Right forelimb (tissue), 1 donor: ENCODE measurements at regions not wholly inside any gene's neighbourhood (a gene's known extent, or its start where the extent isn't known, plus 50 kb on each side); places are given as distances from the start of the nearest gene placed in this dataset.
"Not testable (repeated sequence)": the region's sequence is repeated elsewhere in the genome, so short reads cannot be mapped to it uniquely, and the experiment has no call there.

Source experiments
- DNase-seq: peaks from one replicate; pipeline ENCODE4 v3.0.0-alpha.2; 2018

- DNase-seq: no peak
Observed at GRCh38 chr6:71056656-71057055, 99.8 kb upstream of the B3GAT2 start.

DNA sequence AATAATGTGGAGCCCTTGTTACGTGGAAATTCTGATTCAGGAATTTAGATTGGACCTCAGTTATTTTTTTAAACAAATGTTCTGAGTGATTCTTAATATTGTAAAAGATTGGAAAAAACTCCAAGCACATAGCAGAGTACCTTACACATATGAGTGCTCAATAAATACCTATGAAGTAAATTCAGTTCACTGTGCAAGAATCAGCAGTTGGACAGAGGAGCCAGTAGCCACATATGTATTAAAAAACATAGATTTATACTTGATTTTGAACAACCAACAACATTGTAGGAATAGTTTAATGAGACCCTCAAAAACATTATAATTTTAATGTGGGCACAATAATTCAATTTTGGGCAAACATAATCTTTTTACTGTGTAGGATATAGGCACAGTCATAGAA, 109.3 kb upstream of the B3GAT2 start:
- no peak for DNase-seq

DNA sequence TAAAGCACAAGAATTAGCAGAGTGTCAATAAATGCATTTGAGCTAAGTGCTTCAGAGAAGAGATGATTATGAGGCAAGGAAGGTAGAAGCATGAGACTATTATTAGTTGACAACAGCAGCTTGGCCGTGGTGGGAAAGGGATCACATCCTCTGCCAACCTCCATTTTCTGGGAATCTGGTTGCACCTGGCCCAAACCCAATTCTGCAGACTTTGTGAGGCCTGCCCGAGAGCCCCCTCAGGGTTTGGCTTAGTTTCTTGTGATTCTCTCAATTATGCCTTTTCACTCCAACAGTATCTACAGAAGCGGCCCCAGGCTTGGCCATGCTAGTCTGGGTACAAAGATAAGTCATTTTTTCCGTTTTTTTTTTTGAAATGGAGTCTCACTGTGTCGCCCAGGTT, 111.0 kb upstream of the B3GAT2 start:
- no peak for DNase-seq

- DNase-seq: no peak
Observed at GRCh38 chr6:71072508-71072907, 115.6 kb upstream of the B3GAT2 start.

DNA sequence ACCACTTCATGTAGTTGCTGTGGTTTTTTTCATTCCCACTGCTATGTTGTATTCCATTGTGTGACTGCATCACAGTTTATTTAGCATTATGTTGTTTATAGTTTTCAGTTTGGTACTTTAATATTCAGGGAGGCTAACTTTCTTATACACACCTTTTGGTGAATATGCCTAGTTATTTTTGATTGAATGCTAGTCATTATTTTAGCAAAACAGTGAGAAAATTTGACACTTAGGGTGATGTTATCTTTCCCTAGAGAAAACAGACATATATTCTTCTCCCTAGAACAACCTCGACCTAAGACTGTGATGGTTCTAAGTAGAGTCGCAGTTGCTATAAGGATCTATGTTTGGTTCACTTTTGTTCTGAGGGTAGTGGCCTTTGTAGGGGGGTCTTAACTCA, 120.8 kb upstream of the B3GAT2 start:
- no peak for DNase-seq

DNA sequence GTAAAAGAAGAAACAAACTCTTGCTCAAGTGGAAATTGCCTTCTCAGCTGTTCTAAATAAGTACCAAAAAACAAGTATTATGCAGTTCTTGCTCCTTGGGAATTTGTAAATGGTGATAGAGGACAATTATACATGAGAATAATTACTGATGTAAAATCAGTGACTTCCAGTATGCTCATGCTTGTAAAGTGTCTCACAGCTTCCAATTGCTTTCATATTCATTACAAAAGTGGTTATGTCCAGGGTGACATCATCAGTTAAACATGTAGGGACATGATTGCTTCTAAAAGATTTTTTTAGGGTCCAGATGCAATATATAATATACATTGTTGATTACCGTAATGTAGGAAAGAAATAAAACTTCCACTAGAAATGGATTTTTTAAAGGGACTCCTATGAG, 122.8 kb upstream of the B3GAT2 start:
- DNase-seq: no peak

DNA sequence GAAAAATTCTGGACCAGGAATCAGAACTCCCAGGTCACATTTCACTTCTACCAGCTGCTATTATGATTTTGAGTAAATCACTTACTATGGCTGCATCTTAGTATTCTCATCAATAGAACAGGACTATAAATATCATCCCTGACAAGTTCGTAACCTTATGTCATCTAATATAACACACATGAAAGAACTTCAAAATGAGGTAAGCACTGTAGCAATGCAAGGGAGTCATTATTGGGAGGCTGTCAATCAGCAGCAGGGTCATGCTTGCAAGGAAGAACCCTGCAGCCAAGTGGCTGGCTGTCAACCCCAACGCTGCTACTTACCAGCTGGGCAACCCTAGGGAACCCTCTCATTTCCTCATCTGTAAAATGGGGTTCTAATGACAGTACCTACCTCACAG, 123.3 kb upstream of the B3GAT2 start:
- no peak for DNase-seq

GRCh38 chr6:71080826-71081225, 124.0 kb upstream of the B3GAT2 start:
- peak; percentile 50 for DNase-seq

DNA sequence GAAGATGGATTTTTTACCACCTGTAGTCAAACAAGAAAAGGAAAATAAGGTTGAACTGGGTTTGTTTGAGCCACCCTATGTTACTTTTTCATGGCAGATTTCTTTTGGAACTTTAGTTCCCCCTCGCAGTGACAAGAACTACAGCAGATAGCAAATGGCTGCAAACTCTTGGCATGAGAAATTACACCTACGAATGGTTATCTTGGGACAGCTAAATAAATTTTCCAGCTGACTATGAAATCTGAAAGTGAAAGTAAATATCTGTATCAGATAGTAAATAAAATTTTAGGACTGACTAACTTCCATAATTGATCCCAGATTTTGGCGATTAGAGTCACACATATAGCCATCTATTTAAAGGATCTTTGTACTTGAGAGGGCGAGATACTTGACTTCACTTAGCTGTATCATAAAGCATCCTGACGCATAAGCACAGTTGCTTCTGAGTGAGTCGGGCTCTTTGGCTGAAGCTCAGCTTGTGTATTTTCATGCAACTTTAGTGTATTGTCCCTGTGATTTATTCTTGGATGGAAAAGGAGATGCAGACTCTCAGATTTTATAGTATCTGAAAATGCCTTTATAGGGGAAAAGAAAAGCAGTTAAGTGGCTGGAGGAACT, 125.3 kb upstream of the B3GAT2 start:
- DNase-seq: no peak

GRCh38 chr6:71083308-71083820, 126.5 kb upstream of the B3GAT2 start:
- no peak for DNase-seq

GRCh38 chr6:71088166-71088565, 131.3 kb upstream of the B3GAT2 start:
- DNase-seq: no peak

DNA sequence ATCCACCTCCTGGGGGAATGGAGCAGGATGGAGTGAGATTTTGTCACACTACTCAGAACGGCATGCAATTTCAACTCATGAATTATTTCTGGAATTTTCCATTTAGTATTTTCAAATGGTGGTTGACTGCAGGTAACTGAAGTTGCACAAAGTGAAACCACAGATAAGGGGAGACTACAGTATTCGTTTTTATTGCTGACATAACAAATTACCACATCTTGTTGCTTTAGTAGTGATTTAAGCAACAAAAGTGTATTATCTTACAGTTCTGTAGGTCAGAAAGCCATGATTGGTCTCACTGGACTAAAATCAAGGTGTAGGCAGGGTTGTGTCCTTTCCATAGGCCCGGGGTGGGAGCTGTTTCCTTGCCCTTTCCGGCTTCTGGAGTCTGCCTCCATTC, 133.4 kb upstream of the B3GAT2 start:
- DNase-seq: no peak

- DNase-seq: no peak
Observed at GRCh38 chr6:71091167-71091566, 134.3 kb upstream of the B3GAT2 start.

- no peak for DNase-seq
Observed at GRCh38 chr6:71091956-71092355, 135.1 kb upstream of the B3GAT2 start.

- not testable (repeated sequence) for DNase-seq
Observed at GRCh38 chr6:71097264-71097663, 140.4 kb upstream of the B3GAT2 start.

DNA sequence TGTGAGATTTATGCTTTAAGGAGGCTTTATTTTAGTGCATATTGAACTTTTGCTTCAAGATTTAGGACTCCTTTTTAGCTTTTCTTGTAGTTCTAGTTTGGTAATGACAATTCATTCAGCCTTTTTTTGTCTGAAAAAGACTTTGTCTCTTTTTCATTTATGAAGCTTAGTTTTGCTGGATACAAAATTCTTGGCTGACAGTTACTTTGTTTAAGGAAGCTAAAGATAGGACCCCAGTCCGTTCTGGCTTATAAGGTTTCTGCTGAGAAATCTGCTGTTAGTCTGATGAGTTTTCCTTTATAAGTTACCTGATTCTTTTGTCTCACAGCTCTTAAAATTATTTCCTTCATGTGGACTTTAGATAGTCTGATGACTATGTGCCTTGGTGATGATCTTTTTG, 142.8 kb upstream of the B3GAT2 start:
- no peak for DNase-seq

GRCh38 chr6:71103130-71103529, 146.3 kb upstream of the B3GAT2 start:
- DNase-seq: no peak

GRCh38 chr6:71103641-71104040, 146.8 kb upstream of the B3GAT2 start:
- DNase-seq: no peak

GRCh38 chr6:71106276-71106675, 149.4 kb upstream of the B3GAT2 start:
- DNase-seq: no peak

GRCh38 chr6:71107911-71108420, 151.1 kb upstream of the B3GAT2 start:
- DNase-seq: peak; percentile 56

GRCh38 chr6:71114544-71114943, 157.7 kb upstream of the B3GAT2 start:
- no peak for DNase-seq

GRCh38 chr6:71114986-71115385, 158.1 kb upstream of the B3GAT2 start:
- DNase-seq: no peak

- no peak for DNase-seq
Observed at GRCh38 chr6:71119560-71119959, 162.7 kb upstream of the B3GAT2 start.

- no peak for DNase-seq
Observed at GRCh38 chr6:71123051-71123450, 165.6 kb upstream of the OGFRL1 start.

GRCh38 chr6:71124340-71124739, 164.3 kb upstream of the OGFRL1 start:
- no peak for DNase-seq
